ENCODE measurements at regions not wholly inside any gene's neighbourhood (a gene's known extent, or its start where the extent isn't known, plus 50 kb on each side); places are given as distances from the start of the nearest gene placed in this dataset.

- peaks cover 6% of the 10 kb centered on the region for H3K9me3 Mint-ChIP-seq
- H3K36me3 Mint-ChIP-seq, result no peaks in the 10 kb centered on the region
- peaks cover 6% of the 10 kb centered on the region for H3K27me3 Mint-ChIP-seq
- TF ChIP-seq CTCF (conservative IDR thresholded peaks at IDR 0.05), result no peak
- peak; percentile 8 for DNase-seq (ENCODE audit: extremely low spot score, unreplicated experiment)
- no peak overlapping the region for H3K4me3 Mint-ChIP-seq
- H3K27ac Mint-ChIP-seq, result no peak overlapping the region
- H3K4me1 Mint-ChIP-seq (ENCODE audit: unreplicated experiment), result peaks cover 20% of the 10 kb centered on the region
These were observed 59.2 kb downstream of the RPLP1 start for GRCh38 chr15:69511716-69512340.

GRCh38 chr15:69513450-69513960 lies 60.9 kb downstream of the RPLP1 start:
- H3K9me3 Mint-ChIP-seq, result peaks cover 6% of the 10 kb centered on the region
- H3K27ac Mint-ChIP-seq, result no peak overlapping the region
- no peak for DNase-seq (ENCODE audit: extremely low spot score, unreplicated experiment)
- no peak overlapping the region for H3K4me3 Mint-ChIP-seq
- peaks cover 24% of the 10 kb centered on the region for H3K4me1 Mint-ChIP-seq (ENCODE audit: unreplicated experiment)
- peaks cover 6% of the 10 kb centered on the region for H3K27me3 Mint-ChIP-seq
- no peak for TF ChIP-seq CTCF (conservative IDR thresholded peaks at IDR 0.05)
- no peaks in the 10 kb centered on the region for H3K36me3 Mint-ChIP-seq

GRCh38 chr15:69513986-69514385 lies 61.4 kb downstream of the RPLP1 start:
- DNase-seq (ENCODE audit: extremely low spot score, unreplicated experiment), result no peak
- no peak for TF ChIP-seq CTCF (conservative IDR thresholded peaks at IDR 0.05)
- no peak overlapping the region for H3K27ac Mint-ChIP-seq
- no peaks in the 10 kb centered on the region for H3K36me3 Mint-ChIP-seq
- peaks cover 22% of the 10 kb centered on the region for H3K4me1 Mint-ChIP-seq (ENCODE audit: unreplicated experiment)
- H3K27me3 Mint-ChIP-seq, result peaks cover 9% of the 10 kb centered on the region
- no peak overlapping the region for H3K4me3 Mint-ChIP-seq
- H3K9me3 Mint-ChIP-seq, result peaks cover 6% of the 10 kb centered on the region

- H3K4me3 Mint-ChIP-seq, result no peak overlapping the region
- no peak for TF ChIP-seq CTCF (conservative IDR thresholded peaks at IDR 0.05)
- H3K27ac Mint-ChIP-seq, result no peak overlapping the region
- peaks cover 18% of the 10 kb centered on the region for H3K27me3 Mint-ChIP-seq
- peaks cover 16% of the 10 kb centered on the region for H3K4me1 Mint-ChIP-seq (ENCODE audit: unreplicated experiment)
- no peaks in the 10 kb centered on the region for H3K36me3 Mint-ChIP-seq
- DNase-seq (ENCODE audit: extremely low spot score, unreplicated experiment), result no peak
- no peaks in the 10 kb centered on the region for H3K9me3 Mint-ChIP-seq
These were observed 62.9 kb downstream of the RPLP1 start for GRCh38 chr15:69515508-69515907.

- peaks cover 16% of the 10 kb centered on the region for H3K4me1 Mint-ChIP-seq (ENCODE audit: unreplicated experiment)
- H3K27ac Mint-ChIP-seq, result no peak overlapping the region
- H3K27me3 Mint-ChIP-seq, result peaks cover 21% of the 10 kb centered on the region
- no peaks in the 10 kb centered on the region for H3K9me3 Mint-ChIP-seq
- DNase-seq (ENCODE audit: extremely low spot score, unreplicated experiment), result no peak
- H3K4me3 Mint-ChIP-seq, result no peak overlapping the region
- no peaks in the 10 kb centered on the region for H3K36me3 Mint-ChIP-seq
- no peak for TF ChIP-seq CTCF (conservative IDR thresholded peaks at IDR 0.05)
These were observed 63.3 kb downstream of the RPLP1 start for GRCh38 chr15:69515926-69516325.

Measured in type B pancreatic cell (in vitro differentiated cells).